Liver (tissue), 8 donors: ENCODE measurements at regions not wholly inside any gene's neighbourhood (a gene's known extent, or its start where the extent isn't known, plus 50 kb on each side); places are given as distances from the start of the nearest gene placed in this dataset.

Experiments used
- DNase-seq: peaks from one replicate; pipeline ENCODE4 v3.0.0-alpha.2; 2017; ENCODE audit warnings: low spot score
- H3K27ac ChIP-seq, 2 donors: one replicate each; pipeline ENCODE4 v1.7.0; 2013; ENCODE audit warnings: inconsistent platforms in 2 of 2, low read length in 2 of 2, control low read depth in 1 of 2, low read depth in 1 of 2, mild to moderate bottlenecking in 1 of 2
- H3K27me3 ChIP-seq, 4 donors: one replicate each; pipeline versions ENCODE4 v1.6.1 to v1.7.0; 2013; ENCODE audit warnings: low read length in 3 of 4, inconsistent platforms in 1 of 4, mild to moderate bottlenecking in 1 of 4, moderate library complexity in 1 of 4; ENCODE audit not compliant: control insufficient read depth in 4 of 4, insufficient read depth in 4 of 4
- H3K36me3 ChIP-seq, 4 donors: one replicate each; pipeline versions ENCODE4 v1.6.1 to v1.7.0; 2013; ENCODE audit warnings: low read length in 3 of 4, mild to moderate bottlenecking in 3 of 4, low read depth in 1 of 4, moderate library complexity in 1 of 4; ENCODE audit not compliant: control insufficient read depth in 4 of 4, insufficient read depth in 3 of 4
- H3K4me1 ChIP-seq, 4 donors: one replicate each; pipeline versions ENCODE4 v1.6.1 to v1.7.0; 2013; ENCODE audit warnings: low read length in 3 of 4, mild to moderate bottlenecking in 3 of 4, moderate library complexity in 1 of 4; ENCODE audit not compliant: control insufficient read depth in 4 of 4, insufficient read depth in 4 of 4
- H3K4me3 ChIP-seq, 3 donors: one replicate each; pipeline versions ENCODE4 v1.6.1 to v1.7.0; 2013; ENCODE audit warnings: low read length in 3 of 3, control low read depth in 1 of 3, low read depth in 1 of 3, mild to moderate bottlenecking in 1 of 3
- H3K9ac ChIP-seq, 2 donors: one replicate each; pipeline ENCODE4 v1.7.0; 2013; ENCODE audit warnings: low read length in 2 of 2, mild to moderate bottlenecking in 2 of 2, moderate library complexity in 2 of 2, control low read depth in 1 of 2, low read depth in 1 of 2
- H3K9me3 ChIP-seq, 4 donors: one replicate each; pipeline versions ENCODE4 v1.6.1 to v1.7.0; 2013; ENCODE audit warnings: low read length in 3 of 4; ENCODE audit not compliant: control insufficient read depth in 4 of 4
- FOXA2 ChIP-seq: IDR thresholded peaks from 2 replicates; pipeline ENCODE4 v1.6.1; 2016; ENCODE audit warnings: antibody characterized with exemption
- GABPA ChIP-seq, 2 donors: IDR thresholded peaks in 1 of 2; conservative IDR thresholded peaks in 1 of 2; 2 replicates each; pipeline ENCODE4 v1.6.1; 2016; ENCODE audit warnings: antibody characterized with exemption in 2 of 2, mild to moderate bottlenecking in 1 of 2, moderate library complexity in 1 of 2
- HNF4A ChIP-seq, 2 donors: conservative IDR thresholded peaks; 2 replicates each; pipeline ENCODE4 v1.6.1; 2016; ENCODE audit warnings: antibody characterized with exemption in 2 of 2, mild to moderate bottlenecking in 2 of 2
- HNF4G ChIP-seq: IDR thresholded peaks from 2 replicates; pipeline ENCODE4 v1.6.1; 2016; ENCODE audit warnings: antibody characterized with exemption
- JUND ChIP-seq, 2 donors: IDR thresholded peaks; 2 replicates each; pipeline ENCODE4 v1.6.1; 2016; ENCODE audit warnings: antibody characterized with exemption in 2 of 2
- NR2F2 ChIP-seq: IDR thresholded peaks from 2 replicates; pipeline ENCODE4 v1.6.1; 2016; ENCODE audit warnings: antibody characterized with exemption
- RAD21 ChIP-seq, 2 donors: IDR thresholded peaks; 2 replicates each; pipeline ENCODE4 v1.6.1; 2016; ENCODE audit warnings: antibody characterized with exemption in 2 of 2, mild to moderate bottlenecking in 2 of 2
- RXRA ChIP-seq, 2 donors: IDR thresholded peaks; 2 replicates each; pipeline ENCODE4 v1.6.1; 2017 to 2018; ENCODE audit warnings: antibody characterized with exemption in 2 of 2, mild to moderate bottlenecking in 1 of 2
- SP1 ChIP-seq: IDR thresholded peaks from 2 replicates; pipeline ENCODE4 v1.6.1; 2018; ENCODE audit warnings: antibody characterized with exemption, mild to moderate bottlenecking
- WGBS: extraction: QIAGEN DNeasy Blood & Tissue Kit; methylation state at CpG from one replicate; pipeline ENCODE4 v1.1.7; 2013; 5-methylcytosine and 5-hydroxymethylcytosine counted together
- TF ChIP-seq, protein P1 (sequence below): IDR thresholded peaks from 2 replicates; pipeline ENCODE4 v1.6.1; 2016; ENCODE audit warnings: antibody characterized with exemption
- TF ChIP-seq, protein P2 (sequence below): IDR thresholded peaks from 2 replicates; pipeline ENCODE4 v1.6.1; 2016; ENCODE audit warnings: antibody characterized with exemption, mild to moderate bottlenecking
- TF ChIP-seq, protein P3 (sequence below): fragments of 150-350 bp; IDR thresholded peaks from 2 replicates; pipeline ENCODE4 v1.5.1; 2017; ENCODE audit warnings: improper control_type of control experiment, low read depth, low read length; ENCODE audit not compliant: missing input control
- TF ChIP-seq, protein P4 (sequence below): IDR thresholded peaks from 2 replicates; pipeline ENCODE4 v1.6.1; 2016; ENCODE audit warnings: antibody characterized with exemption
- donor health status: healthy.
- donor health status: healthy.
- donor health status: healthy.
- donor health status: healthy.
- donor health status: healthy.

DNA sequence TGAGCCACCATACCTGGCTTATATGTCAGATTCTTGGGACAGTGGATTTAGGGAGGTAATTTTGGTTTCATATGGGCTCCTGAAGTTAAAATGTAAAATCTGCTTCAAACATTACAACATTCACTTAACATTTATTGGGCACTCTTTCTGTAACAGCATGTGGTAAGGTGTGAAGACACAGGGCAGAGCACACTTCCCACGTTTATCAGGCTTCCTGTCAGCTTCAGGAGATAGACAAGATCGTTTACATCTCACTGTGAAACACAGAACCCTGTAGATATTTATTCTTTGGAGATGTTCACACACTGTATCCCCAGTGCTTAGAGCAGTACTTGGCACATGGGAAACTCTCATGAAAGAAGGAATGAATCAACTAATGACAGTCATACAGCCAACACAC, 426.0 kb upstream of the RARB start:
- TF ChIP-seq, protein P1, sequence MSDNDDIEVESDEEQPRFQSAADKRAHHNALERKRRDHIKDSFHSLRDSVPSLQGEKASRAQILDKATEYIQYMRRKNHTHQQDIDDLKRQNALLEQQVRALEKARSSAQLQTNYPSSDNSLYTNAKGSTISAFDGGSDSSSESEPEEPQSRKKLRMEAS, result no peak
- TF ChIP-seq RXRA (IDR thresholded peaks at IDR 0.05), result no peak
- no peak for TF ChIP-seq GABPA (IDR thresholded peaks at IDR 0.05 in 1 of 2, conservative IDR thresholded peaks at IDR 0.05 in 1 of 2)
- no peak for TF ChIP-seq JUND (IDR thresholded peaks at IDR 0.05)

DNA sequence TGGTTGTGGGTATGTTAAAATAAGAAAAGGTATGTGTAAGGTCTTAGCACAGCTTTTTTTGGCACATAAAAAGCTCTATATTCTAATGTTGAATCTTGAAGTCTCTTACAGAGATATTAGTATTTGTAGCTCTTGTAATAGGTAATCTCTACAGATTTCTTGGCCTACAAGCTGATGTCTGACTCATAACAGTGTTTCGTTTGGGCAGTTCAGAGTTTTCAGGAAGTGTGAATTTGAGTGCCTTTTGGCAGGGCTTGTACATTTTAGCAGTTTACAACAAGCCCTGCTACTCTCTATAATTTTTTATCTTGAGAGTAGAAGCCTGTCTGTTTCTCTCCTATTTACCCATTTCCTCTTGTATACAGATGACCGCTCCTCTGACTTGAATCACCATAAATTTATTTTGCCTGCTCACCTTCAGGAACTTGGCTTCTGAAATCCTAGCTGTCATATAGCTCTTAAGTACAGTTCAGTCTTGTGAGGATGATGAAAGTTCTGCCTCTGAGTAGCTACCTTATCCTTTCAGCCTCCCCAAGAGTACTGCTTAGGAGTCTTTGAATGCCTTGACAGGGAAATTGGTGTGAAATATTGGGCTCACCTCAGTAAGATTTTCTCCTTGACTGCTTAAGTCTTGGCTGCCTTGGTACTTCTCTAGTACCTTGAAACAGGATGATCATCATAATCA, 419.9 kb upstream of the RARB start:
- no peaks in the 10 kb centered on the region for H3K4me1 ChIP-seq
- 58% methylated on average over 2 of the region's 2 CpGs for WGBS
- H3K4me3 ChIP-seq, result no peak overlapping the region
- no peak for DNase-seq
- peak in 1 of 2 donors; percentile 28 for TF ChIP-seq JUND (IDR thresholded peaks at IDR 0.05)
- TF ChIP-seq FOXA2, result no peak
- TF ChIP-seq HNF4A (conservative IDR thresholded peaks at IDR 0.05), result no peak
- no peak overlapping the region for H3K27ac ChIP-seq
- no peaks in the 10 kb centered on the region for H3K27me3 ChIP-seq
- H3K36me3 ChIP-seq, result no peaks in the 10 kb centered on the region
- H3K9ac ChIP-seq, result no peak overlapping the region
- no peaks in the 10 kb centered on the region for H3K9me3 ChIP-seq

More for the DNA sequence above, 426.0 kb upstream of the RARB start:
- Histone ChIP-seq H3K4me1 (no peaks in the 10 kb centered on the region), H3K27ac (no peak overlapping the region), H3K9me3 (no peaks in the 10 kb centered on the region), H3K9ac (no peak overlapping the region), H3K4me3 (no peak overlapping the region), H3K36me3 (no peaks in the 10 kb centered on the region), H3K27me3 (no peaks in the 10 kb centered on the region)
- 21% methylated on average over 2 of the region's 2 CpGs for WGBS
- DNase-seq, result no peak

DNA sequence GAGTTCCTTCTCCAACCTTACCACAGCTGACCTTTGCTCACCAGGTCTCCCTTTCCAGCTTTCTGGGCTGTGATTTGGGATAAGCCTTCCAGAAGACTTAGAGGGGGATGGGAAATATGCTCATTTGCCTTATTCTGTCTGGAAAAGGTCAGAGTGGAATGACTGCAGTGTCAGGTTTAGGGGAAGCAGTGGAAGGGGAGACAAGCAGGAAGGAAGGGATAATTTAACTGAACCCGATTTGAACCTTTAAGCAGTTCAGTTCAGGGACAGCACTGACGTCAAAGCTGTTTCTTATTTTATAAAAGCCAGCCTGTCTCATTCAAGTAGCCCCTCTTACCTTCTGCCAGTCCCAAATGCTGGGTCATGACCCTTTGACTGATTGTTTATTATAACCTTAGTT, 418.4 kb upstream of the RARB start:
- DNase-seq, result no peak
- H3K9ac ChIP-seq, result no peak overlapping the region

More for the DNA sequence above, 418.4 kb upstream of the RARB start:
- Histone ChIP-seq H3K4me1 (no peaks in the 10 kb centered on the region), H3K27ac (peak overlapping the region in 1 of 2 donors; percentile 33), H3K4me3 (no peak overlapping the region), H3K36me3 (no peaks in the 10 kb centered on the region), H3K9me3 (no peaks in the 10 kb centered on the region), H3K27me3 (no peaks in the 10 kb centered on the region)
- no peak for TF ChIP-seq FOXA2
- TF ChIP-seq, protein P2, sequence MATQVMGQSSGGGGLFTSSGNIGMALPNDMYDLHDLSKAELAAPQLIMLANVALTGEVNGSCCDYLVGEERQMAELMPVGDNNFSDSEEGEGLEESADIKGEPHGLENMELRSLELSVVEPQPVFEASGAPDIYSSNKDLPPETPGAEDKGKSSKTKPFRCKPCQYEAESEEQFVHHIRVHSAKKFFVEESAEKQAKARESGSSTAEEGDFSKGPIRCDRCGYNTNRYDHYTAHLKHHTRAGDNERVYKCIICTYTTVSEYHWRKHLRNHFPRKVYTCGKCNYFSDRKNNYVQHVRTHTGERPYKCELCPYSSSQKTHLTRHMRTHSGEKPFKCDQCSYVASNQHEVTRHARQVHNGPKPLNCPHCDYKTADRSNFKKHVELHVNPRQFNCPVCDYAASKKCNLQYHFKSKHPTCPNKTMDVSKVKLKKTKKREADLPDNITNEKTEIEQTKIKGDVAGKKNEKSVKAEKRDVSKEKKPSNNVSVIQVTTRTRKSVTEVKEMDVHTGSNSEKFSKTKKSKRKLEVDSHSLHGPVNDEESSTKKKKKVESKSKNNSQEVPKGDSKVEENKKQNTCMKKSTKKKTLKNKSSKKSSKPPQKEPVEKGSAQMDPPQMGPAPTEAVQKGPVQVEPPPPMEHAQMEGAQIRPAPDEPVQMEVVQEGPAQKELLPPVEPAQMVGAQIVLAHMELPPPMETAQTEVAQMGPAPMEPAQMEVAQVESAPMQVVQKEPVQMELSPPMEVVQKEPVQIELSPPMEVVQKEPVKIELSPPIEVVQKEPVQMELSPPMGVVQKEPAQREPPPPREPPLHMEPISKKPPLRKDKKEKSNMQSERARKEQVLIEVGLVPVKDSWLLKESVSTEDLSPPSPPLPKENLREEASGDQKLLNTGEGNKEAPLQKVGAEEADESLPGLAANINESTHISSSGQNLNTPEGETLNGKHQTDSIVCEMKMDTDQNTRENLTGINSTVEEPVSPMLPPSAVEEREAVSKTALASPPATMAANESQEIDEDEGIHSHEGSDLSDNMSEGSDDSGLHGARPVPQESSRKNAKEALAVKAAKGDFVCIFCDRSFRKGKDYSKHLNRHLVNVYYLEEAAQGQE, result no peak
- TF ChIP-seq, protein P3, sequence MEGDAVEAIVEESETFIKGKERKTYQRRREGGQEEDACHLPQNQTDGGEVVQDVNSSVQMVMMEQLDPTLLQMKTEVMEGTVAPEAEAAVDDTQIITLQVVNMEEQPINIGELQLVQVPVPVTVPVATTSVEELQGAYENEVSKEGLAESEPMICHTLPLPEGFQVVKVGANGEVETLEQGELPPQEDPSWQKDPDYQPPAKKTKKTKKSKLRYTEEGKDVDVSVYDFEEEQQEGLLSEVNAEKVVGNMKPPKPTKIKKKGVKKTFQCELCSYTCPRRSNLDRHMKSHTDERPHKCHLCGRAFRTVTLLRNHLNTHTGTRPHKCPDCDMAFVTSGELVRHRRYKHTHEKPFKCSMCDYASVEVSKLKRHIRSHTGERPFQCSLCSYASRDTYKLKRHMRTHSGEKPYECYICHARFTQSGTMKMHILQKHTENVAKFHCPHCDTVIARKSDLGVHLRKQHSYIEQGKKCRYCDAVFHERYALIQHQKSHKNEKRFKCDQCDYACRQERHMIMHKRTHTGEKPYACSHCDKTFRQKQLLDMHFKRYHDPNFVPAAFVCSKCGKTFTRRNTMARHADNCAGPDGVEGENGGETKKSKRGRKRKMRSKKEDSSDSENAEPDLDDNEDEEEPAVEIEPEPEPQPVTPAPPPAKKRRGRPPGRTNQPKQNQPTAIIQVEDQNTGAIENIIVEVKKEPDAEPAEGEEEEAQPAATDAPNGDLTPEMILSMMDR, result no peak
- TF ChIP-seq HNF4G, result no peak
- TF ChIP-seq RAD21 (IDR thresholded peaks at IDR 0.05), result peak; percentile 9 to 54
- TF ChIP-seq RXRA (IDR thresholded peaks at IDR 0.05), result peak; percentile 96 to 97
- peak; percentile 99 for TF ChIP-seq NR2F2
- TF ChIP-seq GABPA (IDR thresholded peaks at IDR 0.05 in 1 of 2, conservative IDR thresholded peaks at IDR 0.05 in 1 of 2), result no peak
- TF ChIP-seq, protein P1, result no peak
- TF ChIP-seq, protein P4, sequence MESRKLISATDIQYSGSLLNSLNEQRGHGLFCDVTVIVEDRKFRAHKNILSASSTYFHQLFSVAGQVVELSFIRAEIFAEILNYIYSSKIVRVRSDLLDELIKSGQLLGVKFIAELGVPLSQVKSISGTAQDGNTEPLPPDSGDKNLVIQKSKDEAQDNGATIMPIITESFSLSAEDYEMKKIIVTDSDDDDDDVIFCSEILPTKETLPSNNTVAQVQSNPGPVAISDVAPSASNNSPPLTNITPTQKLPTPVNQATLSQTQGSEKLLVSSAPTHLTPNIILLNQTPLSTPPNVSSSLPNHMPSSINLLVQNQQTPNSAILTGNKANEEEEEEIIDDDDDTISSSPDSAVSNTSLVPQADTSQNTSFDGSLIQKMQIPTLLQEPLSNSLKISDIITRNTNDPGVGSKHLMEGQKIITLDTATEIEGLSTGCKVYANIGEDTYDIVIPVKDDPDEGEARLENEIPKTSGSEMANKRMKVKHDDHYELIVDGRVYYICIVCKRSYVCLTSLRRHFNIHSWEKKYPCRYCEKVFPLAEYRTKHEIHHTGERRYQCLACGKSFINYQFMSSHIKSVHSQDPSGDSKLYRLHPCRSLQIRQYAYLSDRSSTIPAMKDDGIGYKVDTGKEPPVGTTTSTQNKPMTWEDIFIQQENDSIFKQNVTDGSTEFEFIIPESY, result no peak
- peak; percentile 64 for TF ChIP-seq SP1
- WGBS, result 61% methylated on average over 2 of the region's 2 CpGs
